Neural cell (in vitro differentiated cells): ENCODE measurements at regions not wholly inside any gene's neighbourhood (a gene's known extent, or its start where the extent isn't known, plus 50 kb on each side); places are given as distances from the start of the nearest gene placed in this dataset.

Source experiments
- H2AFZ ChIP-seq: fragments of 200-600, 300-800 bp; sonication (generic), shearing (Covaris generic); 2 replicates; pipeline ENCODE4 v1.6.0; 2014; ENCODE audit warnings: low read depth, mild to moderate bottlenecking, antibody characterized with exemption, low read length, moderate library complexity
- H3F3A ChIP-seq: fragments of 200-600 bp; shearing (Covaris generic); 2 replicates; pipeline ENCODE4 v1.6.1; 2016; ENCODE audit warnings: mild to moderate bottlenecking, moderate library complexity, mixed read lengths, antibody characterized with exemption, low read length; ENCODE audit not compliant: insufficient read depth, poor library complexity, severe bottlenecking
- H3K27ac ChIP-seq: fragments of 200-600, 300-800 bp; sonication (generic), shearing (Covaris generic); 2 replicates; pipeline ENCODE4 v1.5.1; 2014; ENCODE audit warnings: mild to moderate bottlenecking, low read length, moderate library complexity
- H3K27me3 ChIP-seq: fragments of 300-800, 200-600 bp; sonication (generic), shearing (Covaris generic); 2 replicates; pipeline ENCODE4 v1.6.0; 2014; ENCODE audit warnings: mild to moderate bottlenecking, low read depth, low read length, moderate library complexity; ENCODE audit not compliant: insufficient read depth
- H3K36me3 ChIP-seq: fragments of 300-800, 200-600 bp; sonication (generic), shearing (Covaris generic); 2 replicates; pipeline ENCODE4 v1.5.1; 2014; ENCODE audit warnings: mild to moderate bottlenecking, antibody characterized with exemption, low read length, moderate library complexity; ENCODE audit not compliant: insufficient read depth
- H3K4me2 ChIP-seq: fragments of 300-800, 200-600 bp; sonication (generic), shearing (Covaris generic); 2 replicates; pipeline ENCODE4 v1.6.0; 2014; ENCODE audit warnings: mild to moderate bottlenecking, low read length
- H3K4me3 ChIP-seq: fragments of 300-800, 200-600 bp; sonication (generic), shearing (Covaris generic); 2 replicates; pipeline ENCODE4 v1.5.1; 2014; ENCODE audit warnings: mild to moderate bottlenecking, low read length, moderate library complexity
- H3K79me2 ChIP-seq: fragments of 200-600 bp; shearing (Covaris generic); replicated peaks from 2 replicates; pipeline ENCODE4 v1.6.0; 2014; ENCODE audit warnings: mild to moderate bottlenecking, low read length, moderate library complexity; ENCODE audit not compliant: insufficient read depth
- H3K9ac ChIP-seq: fragments of 300-800, 200-600 bp; sonication (generic), shearing (Covaris generic); 2 replicates; pipeline ENCODE4 v1.6.1; 2016; ENCODE audit warnings: mild to moderate bottlenecking, low read length, mixed read lengths
- H3K9me2 ChIP-seq: fragments of 200-600 bp; shearing (Covaris generic); 2 replicates; pipeline ENCODE4 v1.6.1; 2016; ENCODE audit warnings: mild to moderate bottlenecking, low read length, mixed read lengths; ENCODE audit not compliant: insufficient read depth
- H3K9me3 ChIP-seq: fragments of 200-600, 300-800 bp; sonication (generic), shearing (Covaris generic); 2 replicates; pipeline ENCODE4 v1.6.1; 2016; ENCODE audit warnings: mild to moderate bottlenecking, mixed run types, low read length, moderate library complexity, mixed read lengths
- H4K20me1 ChIP-seq: fragments of 200-600 bp; shearing (Covaris generic); 2 replicates; pipeline ENCODE4 v1.6.1; 2016; ENCODE audit warnings: mild to moderate bottlenecking, mixed run types; ENCODE audit not compliant: insufficient read depth
- CTCF ChIP-seq: fragments of 450-650 bp; IDR thresholded peaks from 2 replicates; pipeline ENCODE4 v1.5.1; 2014; ENCODE audit warnings: antibody characterized with exemption, mild to moderate bottlenecking, moderate library complexity; ENCODE audit not compliant: poor library complexity, severe bottlenecking
- EP300 ChIP-seq: fragments of 450-650 bp; conservative IDR thresholded peaks from 2 replicates; pipeline ENCODE4 v1.6.1; 2014; ENCODE audit warnings: antibody characterized with exemption, mild to moderate bottlenecking, moderate library complexity; ENCODE audit not compliant: poor library complexity, severe bottlenecking
- EZH2 ChIP-seq: fragments of 200-600, 300-800 bp; shearing (Covaris generic), sonication (generic); IDR thresholded peaks from 2 replicates; pipeline ENCODE4 v1.6.1; 2014; ENCODE audit warnings: antibody characterized with exemption, low read length, borderline replicate concordance, mild to moderate bottlenecking; ENCODE audit not compliant: insufficient read depth, poor library complexity, severe bottlenecking
- MXI1 ChIP-seq: fragments of 450-650 bp; conservative IDR thresholded peaks from 2 replicates; pipeline ENCODE4 v1.6.1; 2014; ENCODE audit warnings: antibody characterized with exemption, mild to moderate bottlenecking; ENCODE audit not compliant: poor library complexity, severe bottlenecking
- POLR2AphosphoS5 ChIP-seq: IDR thresholded peaks from 2 replicates; pipeline ENCODE4 v1.6.1; 2012
- RAD21 ChIP-seq: fragments of 450-650 bp; conservative IDR thresholded peaks from 2 replicates; pipeline ENCODE4 v1.6.1; 2014; ENCODE audit warnings: antibody characterized with exemption, mild to moderate bottlenecking, moderate library complexity
- REST ChIP-seq: IDR thresholded peaks from 2 replicates; pipeline ENCODE4 v1.6.1; 2012; ENCODE audit warnings: borderline replicate concordance
- SMC3 ChIP-seq: fragments of 450-650 bp; conservative IDR thresholded peaks from 2 replicates; pipeline ENCODE4 v1.6.1; 2014; ENCODE audit warnings: antibody characterized with exemption, mild to moderate bottlenecking, moderate library complexity; ENCODE audit not compliant: poor library complexity
- TAF1 ChIP-seq: IDR thresholded peaks from 2 replicates; pipeline ENCODE4 v1.6.1; 2012; ENCODE audit warnings: low read depth

- H3K9me2 ChIP-seq = no peaks in the 10 kb centered on the region
- TF ChIP-seq REST = no peak
- no peak for TF ChIP-seq SMC3
- TF ChIP-seq EP300 = no peak
- no peak for TF ChIP-seq RAD21
- TF ChIP-seq POLR2AphosphoS5 = no peak
- no peak for TF ChIP-seq MXI1
- no peak for TF ChIP-seq EZH2
- no peak for TF ChIP-seq CTCF
- TF ChIP-seq TAF1 = no peak
Measured at GRCh38 chr7:69440976-69441375, 157.3 kb upstream of the AUTS2 start.

GRCh38 chr7:69443136-69443535 is 155.1 kb upstream of the AUTS2 start:
- Histone ChIP-seq H3K27me3 (no peaks in the 10 kb centered on the region), H3F3A (no peaks in the 10 kb centered on the region), H3K9ac (no peak overlapping the region), H3K9me3 (no peaks in the 10 kb centered on the region), H3K4me3 (no peak overlapping the region), H2AFZ (no peak overlapping the region), H3K9me2 (no peaks in the 10 kb centered on the region), H3K79me2 (no peaks in the 10 kb centered on the region), H4K20me1 (no peaks in the 10 kb centered on the region), H3K4me2 (no peak overlapping the region), H3K36me3 (no peaks in the 10 kb centered on the region), H3K27ac (no peak overlapping the region)
- no peak for TF ChIP-seq CTCF
- no peak for TF ChIP-seq TAF1
- no peak for TF ChIP-seq SMC3
- no peak for TF ChIP-seq MXI1
- no peak for TF ChIP-seq RAD21
- no peak for TF ChIP-seq EP300
- no peak for TF ChIP-seq REST
- TF ChIP-seq POLR2AphosphoS5 = no peak
- TF ChIP-seq EZH2 = no peak

More at GRCh38 chr7:69440976-69441375, 157.3 kb upstream of the AUTS2 start:
- H3F3A ChIP-seq = no peaks in the 10 kb centered on the region
- H3K9me3 ChIP-seq = no peaks in the 10 kb centered on the region
- H3K9ac ChIP-seq = no peak overlapping the region
- H3K4me3 ChIP-seq = no peak overlapping the region
- H3K27me3 ChIP-seq = no peaks in the 10 kb centered on the region
- no peak overlapping the region for H2AFZ ChIP-seq
- H4K20me1 ChIP-seq = no peaks in the 10 kb centered on the region
- H3K4me2 ChIP-seq = no peak overlapping the region
- no peaks in the 10 kb centered on the region for H3K79me2 ChIP-seq
- no peaks in the 10 kb centered on the region for H3K36me3 ChIP-seq
- H3K27ac ChIP-seq = no peak overlapping the region
